KMS-11 (cell line): ENCODE measurements at regions not wholly inside any gene's neighbourhood (a gene's known extent, or its start where the extent isn't known, plus 50 kb on each side); places are given as distances from the start of the nearest gene placed in this dataset.

Source experiments
- H2AFZ ChIP-seq: fragments of 200-600 bp; sonication (generic); 2 replicates; pipeline ENCODE4 v1.6.1; 2016; ENCODE audit warnings: antibody characterized with exemption, mixed run types, low read depth
- H3K27ac ChIP-seq: fragments of 200-600 bp; sonication (generic); 2 replicates; pipeline ENCODE4 v1.6.1; 2016; ENCODE audit warnings: mild to moderate bottlenecking, mixed run types
- H3K27me3 ChIP-seq: fragments of 200-600 bp; sonication (generic); 2 replicates; pipeline ENCODE4 v1.6.1; 2017; ENCODE audit warnings: mild to moderate bottlenecking, low read depth, mixed run types, moderate library complexity; ENCODE audit not compliant: insufficient read depth
- H3K36me3 ChIP-seq: fragments of 200-600 bp; sonication (generic); 2 replicates; pipeline ENCODE4 v1.6.1; 2017; ENCODE audit warnings: mild to moderate bottlenecking, mixed run types; ENCODE audit not compliant: insufficient read depth
- H3K4me1 ChIP-seq: fragments of 200-600 bp; sonication (generic); 2 replicates; pipeline ENCODE4 v1.6.1; 2016; ENCODE audit warnings: mild to moderate bottlenecking, low read depth, mixed run types; ENCODE audit not compliant: poor library complexity, severe bottlenecking
- H3K4me2 ChIP-seq: fragments of 200-600 bp; sonication (generic); 2 replicates; pipeline ENCODE4 v1.7.0; 2016; ENCODE audit warnings: mild to moderate bottlenecking, mixed run types
- H3K4me3 ChIP-seq: fragments of 200-600 bp; sonication (generic); IDR thresholded peaks from 2 replicates; pipeline ENCODE4 v1.6.1; 2017; ENCODE audit warnings: low read depth, low read length, mixed read lengths; ENCODE audit not compliant: insufficient read depth
- H3K79me2 ChIP-seq: fragments of 200-600 bp; sonication (generic); 2 replicates; pipeline ENCODE4 v1.6.1; 2016; ENCODE audit warnings: low read depth, mixed run types; ENCODE audit not compliant: insufficient read depth
- H3K9ac ChIP-seq: fragments of 200-600 bp; sonication (generic); 2 replicates; pipeline ENCODE4 v1.6.1; 2016; ENCODE audit warnings: mild to moderate bottlenecking, mixed run types
- H4K20me1 ChIP-seq: fragments of 200-600 bp; sonication (generic); 2 replicates; pipeline ENCODE4 v1.6.1; 2016; ENCODE audit warnings: mild to moderate bottlenecking, mixed run types; ENCODE audit not compliant: insufficient read depth
- CTCF ChIP-seq: fragments of 200-600 bp; sonication (generic); conservative IDR thresholded peaks from 2 replicates; pipeline ENCODE4 v1.6.1; 2017; ENCODE audit warnings: low read depth, mild to moderate bottlenecking, antibody characterized with exemption, low read length, moderate library complexity, mixed read lengths

- no peak for TF ChIP-seq CTCF
- no peak overlapping the region for H3K4me3 ChIP-seq
- no peaks in the 10 kb centered on the region for H3K27me3 ChIP-seq
- no peak overlapping the region for H3K4me2 ChIP-seq
- H3K79me2 ChIP-seq, result no peaks in the 10 kb centered on the region
- H3K36me3 ChIP-seq, result no peaks in the 10 kb centered on the region
- H3K27ac ChIP-seq, result no peak overlapping the region
- H3K4me1 ChIP-seq, result no peaks in the 10 kb centered on the region
- H4K20me1 ChIP-seq, result no peaks in the 10 kb centered on the region
- H2AFZ ChIP-seq, result no peak overlapping the region
- no peak overlapping the region for H3K9ac ChIP-seq
Measured at GRCh38 chr6:11961923-11962322, 50.2 kb upstream of the HIVEP1 start.

- TF ChIP-seq CTCF, result no peak
- H2AFZ ChIP-seq, result no peak overlapping the region
Measured at GRCh38 chr6:11960909-11961779, 51.0 kb upstream of the HIVEP1 start.

GRCh38 chr6:11956781-11957180 lies 55.3 kb upstream of the HIVEP1 start:
- no peaks in the 10 kb centered on the region for H3K27me3 ChIP-seq
- no peak overlapping the region for H2AFZ ChIP-seq
- no peaks in the 10 kb centered on the region for H4K20me1 ChIP-seq
- no peak overlapping the region for H3K27ac ChIP-seq
- no peaks in the 10 kb centered on the region for H3K79me2 ChIP-seq
- TF ChIP-seq CTCF, result no peak
- no peaks in the 10 kb centered on the region for H3K4me1 ChIP-seq
- H3K9ac ChIP-seq, result no peak overlapping the region
- no peak overlapping the region for H3K4me3 ChIP-seq
- no peak overlapping the region for H3K4me2 ChIP-seq
- H3K36me3 ChIP-seq, result no peaks in the 10 kb centered on the region

More at GRCh38 chr6:11960909-11961779, 51.0 kb upstream of the HIVEP1 start:
- H4K20me1 ChIP-seq, result no peaks in the 10 kb centered on the region
- H3K9ac ChIP-seq, result no peak overlapping the region
- no peak overlapping the region for H3K4me3 ChIP-seq
- no peak overlapping the region for H3K27ac ChIP-seq
- no peaks in the 10 kb centered on the region for H3K4me1 ChIP-seq
- H3K27me3 ChIP-seq, result no peaks in the 10 kb centered on the region
- no peak overlapping the region for H3K4me2 ChIP-seq
- no peaks in the 10 kb centered on the region for H3K79me2 ChIP-seq
- H3K36me3 ChIP-seq, result no peaks in the 10 kb centered on the region

- no peak overlapping the region for H3K9ac ChIP-seq
- no peak for TF ChIP-seq CTCF
- no peak overlapping the region for H2AFZ ChIP-seq
- H3K27me3 ChIP-seq, result no peaks in the 10 kb centered on the region
- no peaks in the 10 kb centered on the region for H3K36me3 ChIP-seq
- H3K79me2 ChIP-seq, result no peaks in the 10 kb centered on the region
- no peak overlapping the region for H3K4me3 ChIP-seq
- no peak overlapping the region for H3K27ac ChIP-seq
- no peaks in the 10 kb centered on the region for H3K4me1 ChIP-seq
- H4K20me1 ChIP-seq, result no peaks in the 10 kb centered on the region
- no peak overlapping the region for H3K4me2 ChIP-seq
Measured at GRCh38 chr6:11953641-11954040, 58.5 kb upstream of the HIVEP1 start.
